ENCODE measurements at regions not wholly inside any gene's neighbourhood (a gene's known extent, or its start where the extent isn't known, plus 50 kb on each side); places are given as distances from the start of the nearest gene placed in this dataset.

- TF ChIP-seq, protein P1, sequence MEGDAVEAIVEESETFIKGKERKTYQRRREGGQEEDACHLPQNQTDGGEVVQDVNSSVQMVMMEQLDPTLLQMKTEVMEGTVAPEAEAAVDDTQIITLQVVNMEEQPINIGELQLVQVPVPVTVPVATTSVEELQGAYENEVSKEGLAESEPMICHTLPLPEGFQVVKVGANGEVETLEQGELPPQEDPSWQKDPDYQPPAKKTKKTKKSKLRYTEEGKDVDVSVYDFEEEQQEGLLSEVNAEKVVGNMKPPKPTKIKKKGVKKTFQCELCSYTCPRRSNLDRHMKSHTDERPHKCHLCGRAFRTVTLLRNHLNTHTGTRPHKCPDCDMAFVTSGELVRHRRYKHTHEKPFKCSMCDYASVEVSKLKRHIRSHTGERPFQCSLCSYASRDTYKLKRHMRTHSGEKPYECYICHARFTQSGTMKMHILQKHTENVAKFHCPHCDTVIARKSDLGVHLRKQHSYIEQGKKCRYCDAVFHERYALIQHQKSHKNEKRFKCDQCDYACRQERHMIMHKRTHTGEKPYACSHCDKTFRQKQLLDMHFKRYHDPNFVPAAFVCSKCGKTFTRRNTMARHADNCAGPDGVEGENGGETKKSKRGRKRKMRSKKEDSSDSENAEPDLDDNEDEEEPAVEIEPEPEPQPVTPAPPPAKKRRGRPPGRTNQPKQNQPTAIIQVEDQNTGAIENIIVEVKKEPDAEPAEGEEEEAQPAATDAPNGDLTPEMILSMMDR (IDR thresholded peaks at IDR 0.05), result no peak
- no peak for TF ChIP-seq EP300 (IDR thresholded peaks at IDR 0.05)
- TF ChIP-seq POLR2AphosphoS5 (IDR thresholded peaks at IDR 0.05), result no peak
These were observed 140.7 kb upstream of the SCN7A start for GRCh38 chr2:166634706-166635105.
